Hepatocyte (in vitro differentiated cells): ENCODE measurements at regions not wholly inside any gene's neighbourhood (a gene's known extent, or its start where the extent isn't known, plus 50 kb on each side); places are given as distances from the start of the nearest gene placed in this dataset.

ENCODE experiments used
- CTCF ChIP-seq: fragments of 200-600 bp; sonication (generic); IDR thresholded peaks from 2 replicates; pipeline ENCODE4 v1.5.1; 2016; ENCODE audit warnings: antibody characterized with exemption, mild to moderate bottlenecking; ENCODE audit not compliant: poor library complexity
- EZH2 ChIP-seq: fragments of 200-600 bp; sonication (generic); IDR thresholded peaks from 2 replicates; pipeline ENCODE4 v1.6.1; 2016; ENCODE audit warnings: antibody characterized with exemption, mild to moderate bottlenecking, borderline replicate concordance
- EZH2phosphoT487 ChIP-seq: fragments of 200-600 bp; sonication (generic); IDR thresholded peaks from one replicate; pipeline ENCODE4 v1.6.1; 2018; ENCODE audit warnings: antibody characterized with exemption, mild to moderate bottlenecking, low read depth, moderate library complexity; ENCODE audit not compliant: unreplicated experiment, severe bottlenecking

DNA sequence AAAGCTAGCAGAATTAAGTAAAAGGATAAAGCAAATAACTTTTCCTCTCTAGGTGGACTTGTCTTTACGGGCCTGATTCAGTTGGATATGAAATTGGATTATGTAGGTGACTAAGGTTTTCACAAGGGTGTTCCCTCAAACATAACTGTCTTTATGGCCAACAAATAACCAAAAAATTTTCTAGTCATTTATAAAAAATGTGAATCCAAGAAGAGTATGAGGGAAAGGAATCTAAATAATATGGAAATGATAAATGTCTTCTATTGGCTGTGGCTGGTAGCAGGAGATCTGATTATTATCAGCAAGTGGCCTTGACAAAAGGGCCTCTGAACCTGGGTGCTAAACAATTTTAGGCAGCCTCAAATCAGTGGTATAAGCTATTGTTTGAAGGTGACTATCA is 594.0 kb upstream of the UBE2E2 start:
- no peak for TF ChIP-seq CTCF
- TF ChIP-seq EZH2, result no peak
- TF ChIP-seq EZH2phosphoT487, result no peak
